Limb (tissue), 2 donors: ENCODE measurements at regions not wholly inside any gene's neighbourhood (a gene's known extent, or its start where the extent isn't known, plus 50 kb on each side); places are given as distances from the start of the nearest gene placed in this dataset.
"Not testable (repeated sequence)": the region's sequence is repeated elsewhere in the genome, so short reads cannot be mapped to it uniquely, and the experiment has no call there.

Source experiments
- DNase-seq, 2 donors: peaks; one replicate each; pipeline ENCODE4 v3.0.0-alpha.2; 2016; ENCODE audit errors: extremely low spot score in 2 of 2

GRCh38 chr9:22829236-22829635 is 382.6 kb downstream of the DMRTA1 start:
- no peak for DNase-seq

DNA sequence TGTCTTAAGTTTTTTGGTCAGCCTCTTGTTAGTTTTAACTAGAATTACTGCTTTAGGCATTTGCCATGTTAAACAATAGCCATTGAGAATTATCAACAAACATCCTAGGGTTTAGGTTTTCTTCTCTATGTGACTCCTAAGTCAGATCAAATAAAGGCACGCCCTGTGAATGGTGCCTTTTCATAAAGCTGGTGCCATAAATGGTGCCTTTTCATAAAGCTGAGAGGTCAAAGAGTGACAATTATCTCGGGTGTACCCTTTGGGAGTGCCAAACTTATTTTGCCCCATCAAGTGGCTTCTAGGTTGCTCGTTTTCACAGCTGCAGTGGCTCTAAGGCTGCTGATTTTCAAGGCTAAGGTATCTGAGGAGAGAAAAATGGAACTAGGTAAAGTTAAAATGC is 391.6 kb downstream of the DMRTA1 start:
- no peak for DNase-seq

DNA sequence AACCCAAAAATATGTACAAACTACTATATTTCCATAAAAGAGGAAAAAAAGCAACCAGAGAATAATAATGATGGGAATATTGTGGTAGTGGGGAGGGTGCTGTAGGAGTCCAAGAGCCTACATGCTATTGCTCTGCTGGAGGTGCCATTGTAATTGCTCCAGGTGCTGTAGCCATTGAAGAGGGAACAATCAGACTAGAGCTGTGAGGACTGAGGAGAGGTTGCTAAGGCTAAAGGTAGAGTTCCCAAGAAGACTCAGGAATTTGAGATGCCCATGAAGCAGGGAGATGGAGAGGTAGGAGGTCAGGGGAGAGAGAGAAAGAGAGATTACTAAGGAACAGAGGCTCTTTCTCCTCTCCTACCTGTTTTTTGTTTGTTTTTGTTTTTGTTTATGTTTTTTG is 394.0 kb downstream of the DMRTA1 start:
- DNase-seq = no peak

DNA sequence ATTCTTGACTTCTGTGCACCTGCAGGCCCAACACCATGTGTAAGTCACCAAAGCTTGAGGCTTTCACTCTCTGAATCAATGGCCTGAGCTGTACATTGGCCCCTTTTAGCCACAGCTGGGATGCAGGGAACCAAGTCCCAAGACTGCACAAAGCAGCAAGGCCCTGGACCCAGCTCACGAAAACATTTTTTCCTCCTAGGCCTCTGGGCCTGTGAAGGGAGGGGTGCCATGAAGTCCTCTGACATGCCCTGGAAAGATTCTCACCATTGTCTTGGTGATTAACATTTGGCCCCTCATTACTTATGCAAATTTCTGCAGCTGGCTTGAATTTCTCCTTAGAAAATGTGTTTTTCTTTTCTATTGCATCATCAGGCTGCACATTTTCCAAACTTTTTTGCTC is 398.6 kb downstream of the DMRTA1 start:
- DNase-seq = not testable (repeated sequence)

- DNase-seq = no peak
Observed at GRCh38 chr9:22855980-22856379, 409.4 kb downstream of the DMRTA1 start.

GRCh38 chr9:22857316-22857715 is 410.7 kb downstream of the DMRTA1 start:
- no peak for DNase-seq

GRCh38 chr9:22863106-22863505 is 416.5 kb downstream of the DMRTA1 start:
- no peak for DNase-seq

DNA sequence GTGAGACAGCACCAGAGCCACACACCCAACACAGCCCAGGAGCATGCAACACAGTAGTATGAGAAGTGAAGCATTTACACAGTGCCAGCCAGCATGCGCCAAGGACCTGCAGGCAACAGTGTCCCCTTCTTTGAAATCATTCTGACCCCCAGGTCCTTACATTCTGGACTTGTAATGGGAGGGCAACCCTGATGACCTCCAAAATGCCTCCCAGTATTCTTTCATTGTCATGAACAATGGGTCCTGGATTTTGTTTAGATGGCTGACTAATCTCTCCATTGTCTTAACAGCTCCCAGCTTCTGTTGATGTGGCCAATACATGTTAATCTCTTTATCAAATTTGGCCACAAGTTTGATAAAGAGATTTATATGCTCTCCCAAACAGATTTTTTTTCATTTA is 417.1 kb downstream of the DMRTA1 start:
- no peak for DNase-seq

DNA sequence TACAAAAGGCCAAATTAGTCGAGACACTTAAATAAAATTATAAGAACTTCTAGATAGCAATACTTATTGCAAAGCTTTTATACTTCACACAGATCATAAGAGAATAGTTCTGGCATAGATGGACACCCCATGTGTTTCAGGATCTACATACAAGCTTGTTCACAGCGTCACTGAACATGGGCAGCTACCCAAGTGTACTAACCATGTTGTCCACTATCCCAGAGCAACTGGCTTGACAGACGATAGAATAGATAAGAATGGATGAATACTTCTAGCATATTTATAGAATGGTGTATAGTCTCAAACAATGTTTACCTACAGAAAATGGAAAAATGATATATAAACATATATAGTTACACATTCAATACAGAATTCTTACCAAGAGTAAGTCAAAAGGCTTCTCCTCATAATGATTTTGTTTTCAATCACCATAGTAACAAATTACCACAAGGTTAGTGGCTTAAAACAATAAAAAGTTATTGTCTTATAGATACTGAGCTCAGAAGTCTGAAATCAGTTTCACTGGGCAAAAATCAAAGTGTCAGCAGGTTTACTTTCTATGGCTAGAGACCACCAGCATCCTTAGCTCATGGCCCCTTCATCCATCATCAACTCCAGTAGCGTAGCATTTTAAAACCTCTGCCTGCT is 446.7 kb downstream of the DMRTA1 start:
- DNase-seq = no peak

- peak in 1 of 2 donors; percentile 18 for DNase-seq
Observed at GRCh38 chr9:22898591-22898990, 452.0 kb downstream of the DMRTA1 start.

- DNase-seq = no peak
Observed at GRCh38 chr9:22911632-22912031, 465.0 kb downstream of the DMRTA1 start.

DNA sequence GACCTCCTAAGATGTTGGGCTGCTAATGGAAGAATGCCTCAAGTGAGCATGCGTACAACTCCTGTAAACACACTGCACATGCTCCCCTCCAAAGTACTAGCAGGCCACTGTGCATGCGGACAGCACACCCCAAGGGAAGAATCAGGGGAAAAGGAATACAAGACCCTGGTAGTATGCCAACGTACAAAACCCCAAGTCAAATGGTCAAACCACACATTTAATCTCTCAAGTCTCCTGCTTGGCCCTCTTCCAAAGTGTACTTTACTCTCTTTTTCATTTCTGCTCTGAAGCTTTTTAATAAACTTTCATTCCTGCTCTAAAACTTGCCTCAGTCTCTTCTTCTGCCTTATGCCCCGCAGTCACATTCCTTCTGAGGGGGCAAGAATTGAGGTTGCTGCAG is 466.4 kb downstream of the DMRTA1 start:
- no peak for DNase-seq

DNA sequence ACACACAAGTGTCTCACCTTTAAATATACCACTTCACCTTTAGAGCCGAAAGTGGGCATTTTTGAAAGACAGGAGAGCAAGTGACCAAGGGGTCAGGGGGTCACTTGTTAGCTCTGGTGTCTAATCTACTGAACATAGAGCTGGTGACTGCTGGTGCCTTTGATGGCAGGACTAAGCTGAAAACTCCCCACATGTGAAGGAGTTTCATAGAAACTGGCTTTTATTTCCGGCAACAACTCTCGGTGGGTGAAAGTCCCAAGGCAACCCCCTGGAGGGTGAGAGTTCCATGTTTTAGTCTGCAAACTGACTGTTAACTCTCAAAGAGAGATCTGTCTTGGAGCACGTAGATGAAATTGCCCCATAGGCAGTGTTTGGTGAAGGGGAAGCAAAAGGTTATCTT is 466.9 kb downstream of the DMRTA1 start:
- DNase-seq = no peak

GRCh38 chr9:22916148-22916547 is 469.5 kb downstream of the DMRTA1 start:
- no peak for DNase-seq

- DNase-seq = no peak
Observed at GRCh38 chr9:22919423-22919822, 472.8 kb downstream of the DMRTA1 start.

GRCh38 chr9:22921742-22922141 is 475.1 kb downstream of the DMRTA1 start:
- no peak for DNase-seq

- no peak for DNase-seq
Observed at GRCh38 chr9:22922222-22922621, 475.6 kb downstream of the DMRTA1 start.

GRCh38 chr9:22954550-22954949 is 507.9 kb downstream of the DMRTA1 start:
- DNase-seq = no peak

DNA sequence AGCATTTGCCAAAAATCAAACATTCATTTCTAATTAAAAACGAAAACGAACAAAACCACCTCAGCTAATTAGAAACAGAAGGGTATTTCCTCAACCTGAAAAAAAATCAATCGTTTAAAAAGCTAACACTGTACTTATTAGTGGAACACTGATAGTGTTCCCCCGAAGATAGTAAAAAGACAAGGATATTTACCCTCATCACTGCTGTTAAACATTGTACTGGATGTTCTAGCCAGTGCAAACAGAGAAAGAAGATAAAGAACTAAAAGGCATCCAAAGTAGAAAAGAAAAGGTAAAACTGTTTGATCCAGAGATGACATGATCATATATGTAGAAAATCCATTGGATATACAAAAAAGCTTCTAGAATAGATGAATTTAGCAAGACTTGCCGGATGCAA is 508.3 kb downstream of the DMRTA1 start:
- no peak for DNase-seq

DNA sequence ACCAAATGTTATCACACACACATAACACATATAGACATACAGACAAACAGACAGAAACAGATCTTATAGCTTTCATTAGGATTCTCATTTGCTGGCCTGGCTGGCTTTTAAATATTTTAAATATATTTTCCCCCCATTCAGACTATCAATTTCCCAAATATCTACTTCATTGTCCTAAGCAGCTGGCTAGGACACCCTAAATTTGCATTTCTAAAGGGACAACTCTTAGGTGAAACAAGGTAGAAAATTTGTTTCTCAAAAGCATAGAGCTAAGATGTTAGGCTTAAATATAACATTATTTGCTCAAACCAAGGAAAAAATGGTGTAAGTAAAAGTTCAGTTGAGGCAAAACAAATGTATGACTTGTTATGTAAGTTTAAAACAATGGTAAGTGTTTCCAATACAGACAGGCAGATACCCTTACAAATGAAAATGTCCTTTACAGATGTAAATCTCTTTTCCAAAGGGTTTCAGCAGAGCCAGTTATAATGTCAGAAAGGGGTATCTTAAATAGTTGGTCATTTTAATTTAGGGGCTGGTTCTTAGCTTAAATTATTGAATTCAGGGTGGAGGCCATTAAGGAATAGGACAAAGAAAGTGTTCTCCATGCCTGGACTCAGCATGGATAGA is 522.8 kb downstream of the DMRTA1 start:
- no peak for DNase-seq

DNA sequence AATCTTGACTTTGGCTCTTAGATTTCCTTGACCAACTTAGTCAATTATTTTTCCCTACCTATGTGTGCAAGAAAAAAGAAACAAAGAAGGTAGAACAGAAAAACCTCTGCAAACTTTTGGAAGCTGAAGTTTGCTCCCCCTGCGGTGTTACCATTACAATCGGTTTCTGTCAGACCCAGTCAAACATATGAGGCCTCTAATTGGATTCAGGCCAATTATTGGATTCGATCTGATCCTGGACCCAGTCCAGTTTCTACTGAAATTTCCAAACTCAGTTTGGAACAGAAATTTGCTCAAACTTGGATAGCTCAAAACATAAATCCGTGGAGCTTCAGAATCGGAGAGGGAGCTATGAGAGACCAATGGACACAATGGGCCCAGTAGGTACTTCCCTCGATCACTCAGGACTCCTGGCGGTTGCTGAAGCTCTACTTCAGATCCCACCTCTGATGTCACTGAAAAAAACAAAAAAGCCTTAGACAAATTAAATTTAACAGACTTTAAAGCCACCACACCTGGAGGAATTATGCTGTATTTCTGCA is 523.9 kb downstream of the DMRTA1 start:
- DNase-seq = no peak

DNA sequence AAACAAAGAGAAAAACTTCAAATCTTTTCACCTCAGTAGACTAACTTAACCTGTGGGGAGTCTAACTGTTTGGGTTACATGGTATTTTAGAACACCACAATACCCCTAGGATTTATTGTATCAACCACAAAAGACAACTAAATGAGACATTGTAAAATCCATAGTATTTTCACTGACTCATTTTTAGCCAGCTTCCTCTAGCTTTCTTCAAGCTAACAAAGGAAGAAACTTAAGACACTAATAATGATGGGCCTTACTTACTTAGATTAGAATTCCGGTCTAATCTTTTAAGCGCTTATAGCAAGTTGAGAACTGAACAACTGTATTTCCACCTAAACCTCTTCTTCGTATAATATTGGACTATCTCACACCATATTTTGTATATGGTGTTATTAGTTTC is 529.3 kb downstream of the DMRTA1 start:
- DNase-seq = no peak

GRCh38 chr9:22976454-22976853 is 529.8 kb downstream of the DMRTA1 start:
- no peak for DNase-seq
